ENCODE measurements at regions not wholly inside any gene's neighbourhood (a gene's known extent, or its start where the extent isn't known, plus 50 kb on each side); places are given as distances from the start of the nearest gene placed in this dataset.

GRCh38 chr10:42989481-42989921, 87.4 kb upstream of the RET start:
- no peaks in the 10 kb centered on the region for H3K36me3 ChIP-seq (replicated peaks in 1 of 2; ENCODE audit: control extremely low read depth in 1 of 2, control insufficient read depth in 1 of 2, extremely low read depth in 1 of 2, insufficient read depth in 2 of 2, low read length in 1 of 2)
- H3K27ac ChIP-seq (ENCODE audit: low read length in 2 of 2): no peak overlapping the region
- ChIA-PET CTCF (no interaction called here), POLR2A (no interaction called here)
- H3K9ac ChIP-seq (ENCODE audit: low read length): no peak overlapping the region
- Mint-ChIP-seq H3K4me1 (no peaks in the 10 kb centered on the region), H3K4me3 (no peak overlapping the region), H3K9me3 (ENCODE audit: insufficient read depth) (no peaks in the 10 kb centered on the region), H3K27me3 (no peaks in the 10 kb centered on the region), H3K27ac (no peak overlapping the region)
- H2AFZ ChIP-seq (ENCODE audit: insufficient read depth, low read depth, low read length, poor library complexity, severe bottlenecking): no peak overlapping the region
- H3K79me2 ChIP-seq (ENCODE audit: control insufficient read depth, insufficient read depth, low read length): no peaks in the 10 kb centered on the region
- H3K27me3 ChIP-seq (replicated peaks in 1 of 4; ENCODE audit: control extremely low read depth in 1 of 4, control insufficient read depth in 3 of 4, insufficient read depth in 4 of 4, low read length in 3 of 4): no peaks in the 10 kb centered on the region
- H3K4me1 ChIP-seq (ENCODE audit: control insufficient read depth in 2 of 2, insufficient read depth in 2 of 2, low read length in 2 of 2): no peaks in the 10 kb centered on the region
- ATAC-seq (ENCODE audit: low read depth) (no peak), DNase-seq (no peak)
- no peak for TF ChIP-seq CTCF (IDR thresholded peaks at IDR 0.05)
- no peak for TF ChIP-seq EZH2 (IDR thresholded peaks at IDR 0.05; ENCODE audit: borderline replicate concordance, insufficient read depth, low read depth, low read length, poor library complexity, severe bottlenecking)
- intact Hi-C loops (cut with micrococcal nuclease): no loop called here
- no peaks in the 10 kb centered on the region for H4K20me1 ChIP-seq (ENCODE audit: control insufficient read depth, insufficient read depth, low read length, poor library complexity, severe bottlenecking)
- 67% methylated on average over 1 of the region's 2 CpGs for WGBS (ENCODE audit: insufficient coverage)
- H3K9me3 ChIP-seq (ENCODE audit: control extremely low read depth in 1 of 3, control insufficient read depth in 2 of 3, insufficient read depth in 1 of 3, low read length in 2 of 3): peaks cover 0 to 6% (median 0%) of the 10 kb centered on the region in 3 donors
- H3K4me2 ChIP-seq (replicated peaks; ENCODE audit: low read depth, low read length, poor library complexity, severe bottlenecking): no peak overlapping the region
- H3K4me3 ChIP-seq (ENCODE audit: control extremely low read depth in 1 of 5, extremely low read depth in 1 of 5, insufficient read depth in 1 of 5, low read depth in 2 of 5, low read length in 4 of 5): no peak overlapping the region

GRCh38 chr10:42990016-42990720, 86.7 kb upstream of the RET start:
- no peaks in the 10 kb centered on the region for H3K79me2 ChIP-seq (ENCODE audit: control insufficient read depth, insufficient read depth, low read length)
- Mint-ChIP-seq H3K4me1 (no peaks in the 10 kb centered on the region), H3K27me3 (no peaks in the 10 kb centered on the region), H3K27ac (no peak overlapping the region), H3K4me3 (no peak overlapping the region), H3K9me3 (ENCODE audit: insufficient read depth) (no peaks in the 10 kb centered on the region)
- no peak overlapping the region for H3K4me2 ChIP-seq (replicated peaks; ENCODE audit: low read depth, low read length, poor library complexity, severe bottlenecking)
- ATAC-seq (ENCODE audit: low read depth): no peak
- H2AFZ ChIP-seq (ENCODE audit: insufficient read depth, low read depth, low read length, poor library complexity, severe bottlenecking): no peak overlapping the region
- TF ChIP-seq EZH2 (IDR thresholded peaks at IDR 0.05; ENCODE audit: borderline replicate concordance, insufficient read depth, low read depth, low read length, poor library complexity, severe bottlenecking): no peak
- TF ChIP-seq CTCF (IDR thresholded peaks at IDR 0.05): no peak
- H3K36me3 ChIP-seq (replicated peaks in 1 of 2; ENCODE audit: control extremely low read depth in 1 of 2, control insufficient read depth in 1 of 2, extremely low read depth in 1 of 2, insufficient read depth in 2 of 2, low read length in 1 of 2): no peaks in the 10 kb centered on the region
- no peak overlapping the region for H3K9ac ChIP-seq (ENCODE audit: low read length)
- H3K27me3 ChIP-seq (replicated peaks in 1 of 4; ENCODE audit: control extremely low read depth in 1 of 4, control insufficient read depth in 3 of 4, insufficient read depth in 4 of 4, low read length in 3 of 4): no peaks in the 10 kb centered on the region
- H3K4me3 ChIP-seq (ENCODE audit: control extremely low read depth in 1 of 5, extremely low read depth in 1 of 5, insufficient read depth in 1 of 5, low read depth in 2 of 5, low read length in 4 of 5): no peak overlapping the region
- H4K20me1 ChIP-seq (ENCODE audit: control insufficient read depth, insufficient read depth, low read length, poor library complexity, severe bottlenecking): no peaks in the 10 kb centered on the region
- DNase-seq: no peak
- intact Hi-C loops (cut with micrococcal nuclease): no loop called here
- H3K4me1 ChIP-seq (ENCODE audit: control insufficient read depth in 2 of 2, insufficient read depth in 2 of 2, low read length in 2 of 2): no peaks in the 10 kb centered on the region
- POLR2A ChIA-PET: no interaction called here
- WGBS (ENCODE audit: insufficient coverage): 84% methylated on average over 13 of the region's 18 CpGs
- no peak overlapping the region for H3K27ac ChIP-seq (ENCODE audit: low read length in 2 of 2)
- H3K9me3 ChIP-seq (ENCODE audit: control extremely low read depth in 1 of 3, control insufficient read depth in 2 of 3, insufficient read depth in 1 of 3, low read length in 2 of 3): peaks cover 0 to 6% (median 0%) of the 10 kb centered on the region in 3 donors
- CTCF ChIA-PET: no interaction called here
